Neural cell (in vitro differentiated cells): ENCODE measurements at regions not wholly inside any gene's neighbourhood (a gene's known extent, or its start where the extent isn't known, plus 50 kb on each side); places are given as distances from the start of the nearest gene placed in this dataset.

Source experiments
- H2AFZ ChIP-seq: fragments of 200-600, 300-800 bp; sonication (generic), shearing (Covaris generic); 2 replicates; pipeline ENCODE4 v1.6.0; 2014; ENCODE audit warnings: low read depth, mild to moderate bottlenecking, antibody characterized with exemption, low read length, moderate library complexity
- H3F3A ChIP-seq: fragments of 200-600 bp; shearing (Covaris generic); 2 replicates; pipeline ENCODE4 v1.6.1; 2016; ENCODE audit warnings: mild to moderate bottlenecking, moderate library complexity, mixed read lengths, antibody characterized with exemption, low read length; ENCODE audit not compliant: insufficient read depth, poor library complexity, severe bottlenecking
- H3K27ac ChIP-seq: fragments of 200-600, 300-800 bp; sonication (generic), shearing (Covaris generic); 2 replicates; pipeline ENCODE4 v1.5.1; 2014; ENCODE audit warnings: mild to moderate bottlenecking, low read length, moderate library complexity
- H3K27me3 ChIP-seq: fragments of 300-800, 200-600 bp; sonication (generic), shearing (Covaris generic); 2 replicates; pipeline ENCODE4 v1.6.0; 2014; ENCODE audit warnings: mild to moderate bottlenecking, low read depth, low read length, moderate library complexity; ENCODE audit not compliant: insufficient read depth
- H3K36me3 ChIP-seq: fragments of 300-800, 200-600 bp; sonication (generic), shearing (Covaris generic); 2 replicates; pipeline ENCODE4 v1.5.1; 2014; ENCODE audit warnings: mild to moderate bottlenecking, antibody characterized with exemption, low read length, moderate library complexity; ENCODE audit not compliant: insufficient read depth
- H3K4me2 ChIP-seq: fragments of 300-800, 200-600 bp; sonication (generic), shearing (Covaris generic); 2 replicates; pipeline ENCODE4 v1.6.0; 2014; ENCODE audit warnings: mild to moderate bottlenecking, low read length
- H3K4me3 ChIP-seq: fragments of 300-800, 200-600 bp; sonication (generic), shearing (Covaris generic); 2 replicates; pipeline ENCODE4 v1.5.1; 2014; ENCODE audit warnings: mild to moderate bottlenecking, low read length, moderate library complexity
- H3K79me2 ChIP-seq: fragments of 200-600 bp; shearing (Covaris generic); replicated peaks from 2 replicates; pipeline ENCODE4 v1.6.0; 2014; ENCODE audit warnings: mild to moderate bottlenecking, low read length, moderate library complexity; ENCODE audit not compliant: insufficient read depth
- H3K9ac ChIP-seq: fragments of 300-800, 200-600 bp; sonication (generic), shearing (Covaris generic); 2 replicates; pipeline ENCODE4 v1.6.1; 2016; ENCODE audit warnings: mild to moderate bottlenecking, low read length, mixed read lengths
- H3K9me2 ChIP-seq: fragments of 200-600 bp; shearing (Covaris generic); 2 replicates; pipeline ENCODE4 v1.6.1; 2016; ENCODE audit warnings: mild to moderate bottlenecking, low read length, mixed read lengths; ENCODE audit not compliant: insufficient read depth
- H3K9me3 ChIP-seq: fragments of 200-600, 300-800 bp; sonication (generic), shearing (Covaris generic); 2 replicates; pipeline ENCODE4 v1.6.1; 2016; ENCODE audit warnings: mild to moderate bottlenecking, mixed run types, low read length, moderate library complexity, mixed read lengths
- H4K20me1 ChIP-seq: fragments of 200-600 bp; shearing (Covaris generic); 2 replicates; pipeline ENCODE4 v1.6.1; 2016; ENCODE audit warnings: mild to moderate bottlenecking, mixed run types; ENCODE audit not compliant: insufficient read depth
- CTCF ChIP-seq: fragments of 450-650 bp; IDR thresholded peaks from 2 replicates; pipeline ENCODE4 v1.5.1; 2014; ENCODE audit warnings: antibody characterized with exemption, mild to moderate bottlenecking, moderate library complexity; ENCODE audit not compliant: poor library complexity, severe bottlenecking
- EP300 ChIP-seq: fragments of 450-650 bp; conservative IDR thresholded peaks from 2 replicates; pipeline ENCODE4 v1.6.1; 2014; ENCODE audit warnings: antibody characterized with exemption, mild to moderate bottlenecking, moderate library complexity; ENCODE audit not compliant: poor library complexity, severe bottlenecking
- EZH2 ChIP-seq: fragments of 200-600, 300-800 bp; shearing (Covaris generic), sonication (generic); IDR thresholded peaks from 2 replicates; pipeline ENCODE4 v1.6.1; 2014; ENCODE audit warnings: antibody characterized with exemption, low read length, borderline replicate concordance, mild to moderate bottlenecking; ENCODE audit not compliant: insufficient read depth, poor library complexity, severe bottlenecking
- MXI1 ChIP-seq: fragments of 450-650 bp; conservative IDR thresholded peaks from 2 replicates; pipeline ENCODE4 v1.6.1; 2014; ENCODE audit warnings: antibody characterized with exemption, mild to moderate bottlenecking; ENCODE audit not compliant: poor library complexity, severe bottlenecking
- POLR2AphosphoS5 ChIP-seq: IDR thresholded peaks from 2 replicates; pipeline ENCODE4 v1.6.1; 2012
- RAD21 ChIP-seq: fragments of 450-650 bp; conservative IDR thresholded peaks from 2 replicates; pipeline ENCODE4 v1.6.1; 2014; ENCODE audit warnings: antibody characterized with exemption, mild to moderate bottlenecking, moderate library complexity
- REST ChIP-seq: IDR thresholded peaks from 2 replicates; pipeline ENCODE4 v1.6.1; 2012; ENCODE audit warnings: borderline replicate concordance
- SMC3 ChIP-seq: fragments of 450-650 bp; conservative IDR thresholded peaks from 2 replicates; pipeline ENCODE4 v1.6.1; 2014; ENCODE audit warnings: antibody characterized with exemption, mild to moderate bottlenecking, moderate library complexity; ENCODE audit not compliant: poor library complexity
- TAF1 ChIP-seq: IDR thresholded peaks from 2 replicates; pipeline ENCODE4 v1.6.1; 2012; ENCODE audit warnings: low read depth

GRCh38 chr11:29959488-29959887 lies 57.3 kb downstream of the KCNA4 start:
- no peaks in the 10 kb centered on the region for H4K20me1 ChIP-seq
- no peaks in the 10 kb centered on the region for H3F3A ChIP-seq
- H3K4me2 ChIP-seq = no peak overlapping the region
- no peak overlapping the region for H2AFZ ChIP-seq
- H3K4me3 ChIP-seq = no peak overlapping the region
- no peak for TF ChIP-seq REST
- no peak for TF ChIP-seq MXI1
- TF ChIP-seq TAF1 = no peak
- TF ChIP-seq EZH2 = no peak
- TF ChIP-seq POLR2AphosphoS5 = no peak
- TF ChIP-seq CTCF = no peak
- TF ChIP-seq EP300 = no peak
- TF ChIP-seq RAD21 = no peak
- TF ChIP-seq SMC3 = no peak
- H3K27ac ChIP-seq = no peak overlapping the region
- H3K27me3 ChIP-seq = no peaks in the 10 kb centered on the region
- H3K9me3 ChIP-seq = no peaks in the 10 kb centered on the region
- no peaks in the 10 kb centered on the region for H3K9me2 ChIP-seq
- H3K79me2 ChIP-seq = no peaks in the 10 kb centered on the region
- H3K36me3 ChIP-seq = no peaks in the 10 kb centered on the region
- H3K9ac ChIP-seq = no peak overlapping the region

GRCh38 chr11:29957431-29957830 lies 59.4 kb downstream of the KCNA4 start:
- Histone ChIP-seq H3K9me2 (no peaks in the 10 kb centered on the region), H3K4me2 (no peak overlapping the region), H2AFZ (no peak overlapping the region), H3K4me3 (no peak overlapping the region), H3K79me2 (no peaks in the 10 kb centered on the region), H3K9ac (no peak overlapping the region), H3F3A (no peaks in the 10 kb centered on the region), H3K9me3 (no peaks in the 10 kb centered on the region), H3K36me3 (no peaks in the 10 kb centered on the region), H3K27me3 (no peaks in the 10 kb centered on the region), H3K27ac (no peak overlapping the region), H4K20me1 (no peaks in the 10 kb centered on the region)
- TF ChIP-seq TAF1 (no peak), REST (no peak), POLR2AphosphoS5 (no peak), CTCF (no peak), RAD21 (no peak), SMC3 (no peak), MXI1 (no peak), EZH2 (no peak), EP300 (no peak)
